HepG2 (cell line): ENCODE measurements at regions not wholly inside any gene's neighbourhood (a gene's known extent, or its start where the extent isn't known, plus 50 kb on each side); places are given as distances from the start of the nearest gene placed in this dataset.

Source experiments
- E2F5 ChIP-seq: sonication (generic); formaldehyde crosslinking; conservative IDR thresholded peaks from 2 replicates; pipeline ENCODE4 v1.4.0; 2020; ENCODE audit warnings: missing genetic modification reagents
- FUBP1 ChIP-seq: sonication (generic); formaldehyde crosslinking; IDR thresholded peaks from 2 replicates; pipeline ENCODE4 v1.5.1; 2020; ENCODE audit warnings: missing genetic modification reagents, mild to moderate bottlenecking, borderline replicate concordance
- HBP1 ChIP-seq: IDR thresholded peaks from 2 replicates; pipeline ENCODE4 v1.6.1; 2016; ENCODE audit warnings: low read depth, control low read depth
- HOXA5 ChIP-seq: sonication (generic); formaldehyde crosslinking; IDR thresholded peaks from 2 replicates; pipeline ENCODE4 v1.4.0; 2020; ENCODE audit warnings: missing genetic modification reagents
- MXD1 ChIP-seq: sonication (generic); formaldehyde crosslinking; IDR thresholded peaks from 2 replicates; pipeline ENCODE4 v1.4.0; 2020; ENCODE audit warnings: mild to moderate bottlenecking, missing genetic modification reagents
- MZF1 ChIP-seq: sonication (generic); formaldehyde crosslinking; IDR thresholded peaks from 2 replicates; pipeline ENCODE4 v1.8.1; 2023; ENCODE audit warnings: mild to moderate bottlenecking, missing genetic modification reagents, borderline replicate concordance
- POLR2A ChIP-seq, 2 experiments: IDR thresholded peaks; 2 replicates each; pipeline ENCODE4 v1.6.1; 2011; ENCODE audit warnings: low read depth in 2 of 2, low read length in 2 of 2, mild to moderate bottlenecking in 1 of 2, moderate library complexity in 1 of 2; ENCODE audit not compliant: insufficient read depth in 1 of 2
- POLR2AphosphoS2 ChIP-seq: IDR thresholded peaks from 2 replicates; pipeline ENCODE4 v1.6.1; 2011; ENCODE audit warnings: low read depth, low read length, improper control_type of control experiment
- PPARG ChIP-seq: conservative IDR thresholded peaks from 2 replicates; pipeline ENCODE4 v1.6.1; 2016; ENCODE audit warnings: missing biosample characterization, missing genetic modification reagents
- RARA ChIP-seq: IDR thresholded peaks from 2 replicates; pipeline ENCODE4 v1.6.1; 2016; ENCODE audit warnings: missing genetic modification reagents, missing compliant biosample characterization
- SAP130 ChIP-seq: IDR thresholded peaks from 2 replicates; pipeline ENCODE4 v1.6.1; 2016; ENCODE audit warnings: low read depth
- ZBTB14 ChIP-seq: sonication (generic); formaldehyde crosslinking; IDR thresholded peaks from 2 replicates; pipeline ENCODE4 v1.4.0; 2020; ENCODE audit warnings: missing genetic modification reagents
- ZBTB33 ChIP-seq: sonication (generic); formaldehyde crosslinking; IDR thresholded peaks from 2 replicates; pipeline ENCODE4 v1.4.0; 2020; ENCODE audit warnings: missing genetic modification reagents
- ZBTB42 ChIP-seq: sonication (generic); formaldehyde crosslinking; IDR thresholded peaks from 2 replicates; pipeline ENCODE4 v1.5.0; 2020; ENCODE audit warnings: mild to moderate bottlenecking, missing genetic modification reagents
- ZBTB46 ChIP-seq: sonication (generic); formaldehyde crosslinking; IDR thresholded peaks from 2 replicates; pipeline ENCODE4 v1.4.0; 2020; ENCODE audit warnings: mild to moderate bottlenecking, missing genetic modification reagents, borderline replicate concordance
- ZFP82 ChIP-seq: sonication (generic); formaldehyde crosslinking; IDR thresholded peaks from 2 replicates; pipeline ENCODE4 v1.5.1; 2020; ENCODE audit warnings: mild to moderate bottlenecking, missing genetic modification reagents, borderline replicate concordance
- ZFY ChIP-seq: sonication (generic); formaldehyde crosslinking; IDR thresholded peaks from 2 replicates; pipeline ENCODE4 v1.4.0; 2020; ENCODE audit warnings: missing genetic modification reagents
- ZNF124 ChIP-seq: sonication (generic); formaldehyde crosslinking; IDR thresholded peaks from 2 replicates; pipeline ENCODE4 v1.4.0; 2020; ENCODE audit warnings: missing genetic modification reagents
- ZNF558 ChIP-seq: sonication (generic); formaldehyde crosslinking; IDR thresholded peaks from 2 replicates; pipeline ENCODE4 v1.9.0; 2022; ENCODE audit warnings: mild to moderate bottlenecking, missing genetic modification reagents, borderline replicate concordance
- ZNF713 ChIP-seq: sonication (generic); formaldehyde crosslinking; IDR thresholded peaks from 2 replicates; pipeline ENCODE4 v1.4.0; 2020; ENCODE audit warnings: mild to moderate bottlenecking, missing genetic modification reagents
- ZNF792 ChIP-seq: IDR thresholded peaks from 2 replicates; pipeline ENCODE4 v1.6.1; 2016
- ZNF879 ChIP-seq: sonication (generic); formaldehyde crosslinking; IDR thresholded peaks from 2 replicates; pipeline ENCODE4 v1.8.1; 2023; ENCODE audit warnings: missing genetic modification reagents

- TF ChIP-seq HBP1 (CRISPR knock-in tag) (no peak), E2F5 (CRISPR knock-in tag) (no peak), ZBTB46 (no peak), ZBTB14 (CRISPR knock-in tag) (no peak), ZNF879 (CRISPR knock-in tag) (no peak), ZFP82 (CRISPR knock-in tag) (no peak), MZF1 (CRISPR knock-in tag) (no peak), PPARG (CRISPR knock-in tag) (peak; percentile 94), ZNF558 (no peak), MXD1 (CRISPR knock-in tag) (no peak), RARA (peak; percentile 45), FUBP1 (CRISPR knock-in tag) (no peak), ZBTB33 (CRISPR knock-in tag) (0 out of 2 replicates have a peak, but pooled peaks have one; percentile 45), ZBTB42 (CRISPR knock-in tag) (no peak), SAP130 (CRISPR knock-in tag) (peak; percentile 28; the same call in 1 of the 2 replicates), ZNF713 (CRISPR knock-in tag) (no peak), POLR2AphosphoS2 (no peak), ZFY (CRISPR knock-in tag) (no peak), POLR2A (IDR thresholded peaks at IDR 0.05; ENCODE audit: insufficient read depth in 1 of 2, low read depth in 2 of 2, low read length in 2 of 2) (no peak), ZNF124 (CRISPR knock-in tag) (no peak), HOXA5 (CRISPR knock-in tag) (no peak), ZNF792 (CRISPR knock-in tag) (no peak)
Measured at GRCh38 chr12:46468160-46468559, 95.6 kb upstream of the SLC38A2 start (continued).
